GM12891 (cell line): ENCODE measurements at regions not wholly inside any gene's neighbourhood (a gene's known extent, or its start where the extent isn't known, plus 50 kb on each side); places are given as distances from the start of the nearest gene placed in this dataset.

ENCODE experiments used
- DNase-seq: peaks from one replicate; pipeline ENCODE4 v3.0.0; 2011; ENCODE audit warnings: low spot score; ENCODE audit not compliant: insufficient read length
- FAIRE-seq: peaks from 2 replicates; lab custom pipeline; 2011; peaks lifted over from hg19 to GRCh38; lab: Jason Lieb, UNC
- PAX5 ChIP-seq: IDR thresholded peaks from 2 replicates; pipeline ENCODE4 v1.6.1; 2011; ENCODE audit warnings: low read length, moderate library complexity, mild to moderate bottlenecking; ENCODE audit not compliant: insufficient read depth, severe bottlenecking
- POLR2A ChIP-seq: IDR thresholded peaks from 2 replicates; pipeline ENCODE4 v1.6.1; 2011; ENCODE audit warnings: low read depth, low read length, control low read depth
- POLR2AphosphoS5 ChIP-seq: IDR thresholded peaks from 2 replicates; pipeline ENCODE4 v1.6.1; 2011; ENCODE audit warnings: low read depth, low read length, control low read depth
- POU2F2 ChIP-seq: IDR thresholded peaks from 2 replicates; pipeline ENCODE4 v1.6.1; 2011; ENCODE audit warnings: low read depth, mild to moderate bottlenecking, control low read depth, low read length, moderate library complexity
- SPI1 ChIP-seq: IDR thresholded peaks from 2 replicates; pipeline ENCODE4 v1.6.1; 2011; ENCODE audit warnings: low read depth, low read length, control low read depth
- TAF1 ChIP-seq: IDR thresholded peaks from 2 replicates; pipeline ENCODE4 v1.6.1; 2011; ENCODE audit warnings: low read depth, low read length, control low read depth

DNA sequence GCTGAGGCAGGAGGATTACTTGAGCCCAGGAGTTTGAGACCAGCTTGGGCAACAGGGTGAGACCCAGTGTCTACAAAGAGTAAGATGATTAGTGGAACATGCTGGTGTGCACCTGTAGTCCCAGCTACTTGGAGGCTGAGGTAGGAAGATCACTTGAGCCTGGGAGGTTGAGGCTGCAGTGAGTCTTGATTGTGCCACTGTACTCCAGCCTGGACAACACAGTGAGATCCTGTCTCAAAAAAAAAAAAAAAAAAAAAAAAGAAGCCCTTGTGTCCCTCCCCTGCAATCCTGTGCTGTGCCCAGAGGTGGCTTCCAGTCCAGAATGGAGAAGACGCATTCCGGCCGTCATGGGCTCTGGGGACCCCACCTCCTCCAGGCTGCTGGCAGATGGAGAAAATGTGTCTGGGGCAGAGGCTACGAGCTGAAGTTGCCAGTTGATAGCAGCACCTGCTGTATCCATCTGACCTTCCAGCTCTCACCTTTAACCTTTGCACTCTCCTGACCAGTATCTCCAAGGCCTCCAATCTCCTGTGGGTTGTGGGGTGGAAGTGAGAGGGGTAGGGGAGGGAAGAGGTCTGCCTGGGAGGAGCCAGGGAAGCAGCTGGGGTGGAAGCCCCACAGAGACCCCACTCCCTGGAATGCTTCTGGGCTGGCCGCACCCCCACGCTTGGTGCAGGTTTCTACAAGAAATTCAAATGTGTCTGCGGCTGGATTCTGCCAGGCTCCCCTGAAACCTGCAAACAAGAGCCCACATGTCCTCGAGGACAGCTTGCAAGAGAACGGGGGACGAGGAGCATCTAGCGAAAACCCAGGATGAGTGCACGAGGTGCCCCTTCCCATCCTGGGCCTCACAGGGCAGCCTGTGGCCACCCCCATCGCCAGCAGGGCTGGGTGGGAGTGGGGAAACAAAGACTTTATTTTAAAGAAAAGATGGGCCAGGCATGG, 148.3 kb upstream of the IER5L start:
- FAIRE-seq (no peak), DNase-seq (no peak)
- TF ChIP-seq POLR2AphosphoS5 (no peak), SPI1 (no peak), TAF1 (no peak), POLR2A (no peak), POU2F2 (no peak), PAX5 (no peak)

DNA sequence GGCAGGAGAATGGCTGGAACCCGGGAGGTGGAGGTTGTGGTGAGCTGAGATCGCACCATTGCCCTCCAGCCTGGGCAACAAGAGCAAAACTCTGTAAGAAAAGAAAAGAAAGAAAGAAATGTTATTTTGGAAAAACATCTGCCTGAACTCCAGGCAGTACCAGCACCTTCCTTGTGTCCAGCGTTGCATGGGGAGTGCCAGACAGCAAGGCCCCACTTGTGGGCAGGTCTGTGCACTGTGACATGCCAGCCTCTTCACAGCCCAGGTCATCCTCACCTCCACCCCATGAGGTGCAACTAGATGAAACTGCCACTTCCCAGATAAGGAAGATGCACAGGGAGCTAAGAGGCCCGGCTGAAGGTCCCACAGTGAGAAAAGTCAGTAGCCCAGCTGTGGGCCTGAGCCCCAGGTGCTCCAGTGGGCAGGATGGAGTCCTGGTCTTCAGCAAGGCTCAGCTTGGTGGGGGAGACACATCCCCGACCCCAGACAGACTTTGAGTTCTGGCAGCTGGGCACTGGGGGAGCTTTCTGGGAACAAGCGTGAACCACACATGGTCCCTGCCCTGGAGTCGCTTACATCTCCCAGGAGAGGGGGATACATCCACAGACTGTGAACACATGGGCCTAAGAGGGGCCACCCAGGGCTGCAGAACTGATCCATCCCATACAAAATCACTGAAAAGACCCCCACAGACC, 146.9 kb upstream of the IER5L start:
- FAIRE-seq (no peak), DNase-seq (no peak)
- no peak for TF ChIP-seq POLR2AphosphoS5
- TF ChIP-seq PAX5: no peak
- no peak for TF ChIP-seq TAF1
- no peak for TF ChIP-seq SPI1

DNA sequence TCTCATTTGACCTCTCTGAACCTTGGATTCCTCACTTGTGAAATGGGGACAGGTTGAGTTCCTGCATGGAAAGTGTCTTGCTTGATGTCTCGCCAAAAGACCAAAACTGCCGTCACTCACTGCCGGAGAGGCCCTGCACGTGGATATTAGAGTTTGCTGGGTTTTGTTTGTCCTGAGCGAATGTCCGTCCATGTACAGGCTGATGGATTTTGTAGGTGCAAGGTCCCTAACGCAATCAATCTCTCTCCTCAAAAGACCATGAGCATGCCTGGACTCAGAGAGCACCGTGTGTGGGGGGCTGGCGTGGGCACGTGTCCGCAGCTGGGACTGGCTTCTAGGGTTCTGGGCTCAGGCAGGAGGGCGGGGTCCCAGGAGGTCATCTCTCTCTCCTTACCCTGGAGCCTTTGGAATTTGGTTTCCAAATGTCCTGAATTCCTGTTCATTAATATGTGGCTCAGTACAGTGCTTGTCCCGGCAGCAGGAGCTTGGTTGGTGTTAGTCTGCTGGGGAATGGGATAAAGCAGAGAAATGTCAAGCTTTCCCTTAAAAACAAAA, 146.0 kb upstream of the IER5L start:
- DNase-seq: no peak
- no peak for TF ChIP-seq SPI1
- no peak for TF ChIP-seq POLR2AphosphoS5
- TF ChIP-seq PAX5: no peak
- no peak for TF ChIP-seq POU2F2
- TF ChIP-seq TAF1: no peak
- no peak for TF ChIP-seq POLR2A
- FAIRE-seq: no peak

- DNase-seq (no peak), FAIRE-seq (no peak)
- no peak for TF ChIP-seq POLR2AphosphoS5
- no peak for TF ChIP-seq PAX5
- no peak for TF ChIP-seq POLR2A
- TF ChIP-seq TAF1: no peak
- no peak for TF ChIP-seq SPI1
- no peak for TF ChIP-seq POU2F2
Measured at GRCh38 chr9:129323376-129323998, 145.4 kb upstream of the IER5L start.

GRCh38 chr9:129322641-129323375, 144.7 kb upstream of the IER5L start:
- TF ChIP-seq TAF1: no peak
- TF ChIP-seq POLR2A: no peak
- no peak for TF ChIP-seq PAX5
- no peak for TF ChIP-seq SPI1
- TF ChIP-seq POU2F2: no peak
- TF ChIP-seq POLR2AphosphoS5: no peak
- no peak for FAIRE-seq
- no peak for DNase-seq

- DNase-seq (no peak), FAIRE-seq (no peak)
- TF ChIP-seq SPI1: no peak
- no peak for TF ChIP-seq POLR2A
- TF ChIP-seq POU2F2: no peak
- TF ChIP-seq POLR2AphosphoS5: no peak
- TF ChIP-seq TAF1: no peak
- TF ChIP-seq PAX5: no peak
Measured at GRCh38 chr9:129322022-129322621, 144.1 kb upstream of the IER5L start.

DNA sequence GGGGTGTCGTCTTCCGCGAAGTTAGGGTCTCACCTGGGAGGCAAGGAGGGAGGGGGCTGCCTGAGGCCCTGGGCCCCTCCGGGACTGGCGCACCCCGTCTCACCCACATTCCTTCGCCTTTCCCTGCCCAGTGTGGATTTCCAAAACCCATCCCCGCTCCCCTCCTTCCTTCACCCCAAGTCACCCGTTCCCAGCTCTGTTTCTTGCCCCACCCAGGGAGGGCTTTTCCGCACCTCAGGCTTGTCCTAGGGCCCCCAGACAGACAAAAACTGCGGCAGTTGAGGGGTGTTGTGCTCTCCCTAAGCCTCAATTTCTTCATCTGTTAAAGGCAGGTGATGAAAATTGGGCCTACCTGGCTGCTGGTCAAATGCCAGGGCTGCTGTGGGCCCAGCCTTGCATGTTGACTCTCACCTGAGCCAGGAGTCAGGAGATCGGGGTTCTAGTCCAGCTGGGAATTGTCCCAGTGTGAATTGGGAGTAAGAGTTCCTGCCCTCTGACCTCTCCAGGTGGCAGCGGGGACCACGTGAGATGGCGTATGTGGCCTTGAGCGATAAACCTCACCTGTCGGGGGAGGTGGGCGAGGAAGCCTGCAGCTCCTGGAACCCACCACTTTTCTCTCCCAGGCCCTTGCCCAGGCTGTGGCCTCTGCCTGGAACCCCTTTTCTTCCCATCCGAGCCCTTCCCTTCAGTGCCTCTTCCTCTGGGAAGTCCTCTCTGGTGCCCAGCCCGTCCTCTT, 143.4 kb upstream of the IER5L start:
- DNase-seq: no peak
- TF ChIP-seq TAF1 (no peak), POLR2AphosphoS5 (no peak)

DNA sequence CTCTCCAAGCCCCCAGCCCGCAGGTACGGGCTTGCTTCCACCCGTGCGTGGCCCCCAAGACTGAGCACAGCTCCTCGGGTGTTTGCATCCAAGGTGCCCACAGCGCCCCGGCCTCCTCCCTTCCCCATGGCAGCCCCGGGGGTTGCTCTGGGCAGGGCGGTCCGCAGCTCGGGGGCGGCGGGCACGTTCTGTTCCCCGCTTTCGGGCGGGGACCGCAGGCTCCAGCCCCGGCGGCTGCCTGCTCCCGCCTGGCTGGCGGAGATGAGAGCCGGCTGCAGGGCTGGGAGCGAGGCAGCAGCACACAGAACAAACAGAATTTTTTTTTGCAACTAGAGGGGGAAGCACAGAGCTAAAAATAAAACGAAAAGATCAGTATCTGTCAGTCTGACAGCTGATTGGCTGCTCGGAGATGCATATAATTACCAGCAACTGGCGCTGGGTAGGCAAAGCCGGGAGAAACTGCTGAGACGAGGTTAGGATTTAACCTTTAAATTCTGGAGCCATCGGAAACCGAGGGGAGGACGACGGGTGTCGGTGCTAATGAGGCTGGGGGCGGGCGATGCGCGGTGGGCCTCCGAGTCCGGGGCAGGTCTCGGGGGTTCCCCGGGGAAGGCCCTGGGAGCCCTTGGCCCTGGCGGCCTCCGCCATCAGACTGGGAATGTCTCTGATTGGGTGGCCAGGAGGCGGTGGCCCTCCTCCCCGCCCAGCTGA, 142.7 kb upstream of the IER5L start:
- DNase-seq (peak; percentile 61), FAIRE-seq (peak; percentile 79)
- TF ChIP-seq POLR2A: no peak
- TF ChIP-seq TAF1: no peak
- TF ChIP-seq PAX5: no peak
- TF ChIP-seq POU2F2: 0 out of 2 replicates have a peak, but pooled peaks have one; percentile 80
- TF ChIP-seq SPI1: no peak
- TF ChIP-seq POLR2AphosphoS5: no peak

More for the DNA sequence above, 143.4 kb upstream of the IER5L start:
- peak; percentile 65 for FAIRE-seq
